ENCODE measurements at regions not wholly inside any gene's neighbourhood (a gene's known extent, or its start where the extent isn't known, plus 50 kb on each side); places are given as distances from the start of the nearest gene placed in this dataset.

GRCh38 chr2:220955776-220956175 lies 616.3 kb downstream of the EPHA4 start:
- no peak overlapping the region for H3T11ph ChIP-seq (ENCODE audit: low read length)
- Mint-ChIP-seq H3K9me3 (peaks cover 5 to 11% of the 10 kb centered on the region in 2 experiments), H3K27ac (no peak overlapping the region), H3K4me1 (no peaks in the 10 kb centered on the region), H3K4me3 (no peak overlapping the region), H3K27me3 (ENCODE audit: low read depth) (no peaks in the 10 kb centered on the region), H3K36me3 (ENCODE audit: insufficient read depth in 1 of 3, low read depth in 3 of 3) (peaks cover 0 to 5% (median 3%) of the 10 kb centered on the region in 3 experiments; a peak in 5 of 7 replicates)
- H4K91ac ChIP-seq (ENCODE audit: insufficient read length, low read depth, low read length): no peak overlapping the region
- H3K9me3 ChIP-seq (ENCODE audit: control insufficient read depth, low read depth, low read length): no peaks in the 10 kb centered on the region
- no peak overlapping the region for H3K23ac ChIP-seq (ENCODE audit: insufficient read length, low read depth, low read length)
- no peak overlapping the region for H2BK20ac ChIP-seq (ENCODE audit: low read depth, low read length, poor library complexity, severe bottlenecking)
- no peak overlapping the region for H3K56ac ChIP-seq (ENCODE audit: insufficient read length, low read depth, low read length)
- no peak overlapping the region for H3K4ac ChIP-seq (ENCODE audit: low read depth, low read length)
- no peak overlapping the region for H2BK120ac ChIP-seq (ENCODE audit: low read depth, low read length, poor library complexity, severe bottlenecking)
- no peak overlapping the region for H3K18ac ChIP-seq (ENCODE audit: insufficient read length, low read depth, low read length)
- H3K4me1 ChIP-seq (ENCODE audit: insufficient read depth, low read length): no peaks in the 10 kb centered on the region
- H3K14ac ChIP-seq (ENCODE audit: insufficient read depth, low read length): no peak overlapping the region
- H2BK15ac ChIP-seq (ENCODE audit: low read depth, low read length): no peak overlapping the region
- no peaks in the 10 kb centered on the region for H3K27me3 ChIP-seq (ENCODE audit: insufficient read depth, low read length)
- H3K4me2 ChIP-seq (ENCODE audit: insufficient read depth, insufficient read length, low read length): no peak overlapping the region
- H3K27ac ChIP-seq (ENCODE audit: insufficient read length, low read depth, low read length): no peak overlapping the region
- no peak overlapping the region for H2AFZ ChIP-seq (ENCODE audit: low read length)
- no peak overlapping the region for H2BK12ac ChIP-seq (ENCODE audit: insufficient read length, low read depth, low read length)
- no peaks in the 10 kb centered on the region for H3K23me2 ChIP-seq (ENCODE audit: insufficient read length, low read depth, low read length, poor library complexity, severe bottlenecking)
- H3K79me2 ChIP-seq (ENCODE audit: insufficient read depth, low read length): no peaks in the 10 kb centered on the region
- no peak overlapping the region for H4K8ac ChIP-seq (replicated peaks; ENCODE audit: insufficient read length, low read depth, low read length)
- H4K5ac ChIP-seq (ENCODE audit: insufficient read length, low read depth, low read length): no peak overlapping the region
- H3K9ac ChIP-seq (ENCODE audit: extremely low read depth, insufficient read length, low read length): no peak overlapping the region
- H2AK5ac ChIP-seq (ENCODE audit: insufficient read length, low read length): no peak overlapping the region
- H4K20me1 ChIP-seq (ENCODE audit: control insufficient read depth, insufficient read depth, insufficient read length): no peaks in the 10 kb centered on the region
- H2BK5ac ChIP-seq (ENCODE audit: insufficient read length, low read length): no peak overlapping the region
- DNase-seq: no peak
- no peaks in the 10 kb centered on the region for H3K79me1 ChIP-seq (ENCODE audit: insufficient read depth, low read depth, low read length, poor library complexity, severe bottlenecking)
- WGBS (ENCODE audit: extremely low coverage, insufficient read length, low lambda C conversion rate): no CpG with 5 or more reads among the region's 1 CpG
- TF ChIP-seq, protein P1, sequence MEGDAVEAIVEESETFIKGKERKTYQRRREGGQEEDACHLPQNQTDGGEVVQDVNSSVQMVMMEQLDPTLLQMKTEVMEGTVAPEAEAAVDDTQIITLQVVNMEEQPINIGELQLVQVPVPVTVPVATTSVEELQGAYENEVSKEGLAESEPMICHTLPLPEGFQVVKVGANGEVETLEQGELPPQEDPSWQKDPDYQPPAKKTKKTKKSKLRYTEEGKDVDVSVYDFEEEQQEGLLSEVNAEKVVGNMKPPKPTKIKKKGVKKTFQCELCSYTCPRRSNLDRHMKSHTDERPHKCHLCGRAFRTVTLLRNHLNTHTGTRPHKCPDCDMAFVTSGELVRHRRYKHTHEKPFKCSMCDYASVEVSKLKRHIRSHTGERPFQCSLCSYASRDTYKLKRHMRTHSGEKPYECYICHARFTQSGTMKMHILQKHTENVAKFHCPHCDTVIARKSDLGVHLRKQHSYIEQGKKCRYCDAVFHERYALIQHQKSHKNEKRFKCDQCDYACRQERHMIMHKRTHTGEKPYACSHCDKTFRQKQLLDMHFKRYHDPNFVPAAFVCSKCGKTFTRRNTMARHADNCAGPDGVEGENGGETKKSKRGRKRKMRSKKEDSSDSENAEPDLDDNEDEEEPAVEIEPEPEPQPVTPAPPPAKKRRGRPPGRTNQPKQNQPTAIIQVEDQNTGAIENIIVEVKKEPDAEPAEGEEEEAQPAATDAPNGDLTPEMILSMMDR (conservative IDR thresholded peaks at IDR 0.05): no peak
